ENCODE measurements at regions not wholly inside any gene's neighbourhood (a gene's known extent, or its start where the extent isn't known, plus 50 kb on each side); places are given as distances from the start of the nearest gene placed in this dataset.

DNA sequence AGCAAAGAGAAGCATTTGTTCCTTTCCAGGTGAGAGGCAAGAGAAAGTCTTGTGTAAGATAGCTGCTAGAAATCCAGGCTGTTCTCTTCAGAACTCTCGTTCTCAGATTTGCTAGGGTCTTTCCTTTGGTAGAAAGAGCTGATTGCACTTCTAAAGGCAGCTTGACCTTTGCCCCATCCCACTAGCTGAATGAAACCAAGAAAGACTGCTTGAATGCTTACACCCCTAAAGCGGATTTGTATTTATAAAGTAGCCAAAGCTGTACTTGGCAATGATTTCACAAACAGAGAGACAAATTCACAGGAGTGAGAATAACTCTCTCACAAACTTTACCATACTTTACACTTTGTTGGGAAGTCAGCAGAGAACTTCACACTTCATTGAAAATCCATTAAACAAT, 424.1 kb downstream of the TTLL7 start:
- no peak overlapping the region for H3K4me3 ChIP-seq (ENCODE audit: severe bottlenecking)
- no peak overlapping the region for H3K27ac ChIP-seq (ENCODE audit: poor library complexity, severe bottlenecking)
- no peaks in the 10 kb centered on the region for H3K9me3 ChIP-seq (ENCODE audit: severe bottlenecking)
- ATAC-seq (ENCODE audit: low read depth) (no peak), DNase-seq (ENCODE audit: low spot score) (no peak)
- no peaks in the 10 kb centered on the region for H3K4me1 ChIP-seq (ENCODE audit: insufficient read depth, poor library complexity, severe bottlenecking)
- H3K36me3 ChIP-seq (ENCODE audit: low read depth), result no peaks in the 10 kb centered on the region
- H3K27me3 ChIP-seq (ENCODE audit: insufficient read depth, poor library complexity, severe bottlenecking), result no peaks in the 10 kb centered on the region
- no peak for TF ChIP-seq CTCF (IDR thresholded peaks at IDR 0.05; ENCODE audit: poor library complexity, severe bottlenecking)

DNA sequence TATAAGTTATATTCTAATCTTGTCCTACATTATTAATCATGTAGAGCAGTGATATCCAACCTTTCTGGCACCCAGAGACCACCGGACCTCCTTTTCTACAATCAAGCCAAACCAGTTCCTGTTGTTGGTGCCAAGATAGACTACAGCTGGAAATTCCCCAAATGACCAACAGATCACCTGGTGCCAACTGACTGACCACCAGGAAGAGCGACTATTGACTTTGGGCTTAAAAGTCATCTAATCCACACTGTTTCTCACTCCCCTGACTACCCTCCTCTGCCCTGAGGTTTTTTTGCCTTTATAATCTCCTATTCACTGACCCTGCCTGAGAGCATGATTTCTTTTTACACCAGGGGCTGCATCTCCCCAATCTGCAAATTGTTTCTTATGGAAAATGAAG, 425.2 kb downstream of the TTLL7 start:
- Histone ChIP-seq H3K4me1 (ENCODE audit: insufficient read depth, poor library complexity, severe bottlenecking) (no peaks in the 10 kb centered on the region), H3K36me3 (ENCODE audit: low read depth) (no peaks in the 10 kb centered on the region), H3K9me3 (ENCODE audit: severe bottlenecking) (no peaks in the 10 kb centered on the region), H3K27ac (ENCODE audit: poor library complexity, severe bottlenecking) (no peak overlapping the region), H3K27me3 (ENCODE audit: insufficient read depth, poor library complexity, severe bottlenecking) (no peaks in the 10 kb centered on the region), H3K4me3 (ENCODE audit: severe bottlenecking) (no peak overlapping the region)
- ATAC-seq (ENCODE audit: low read depth) (no peak), DNase-seq (ENCODE audit: low spot score) (no peak)
- no peak for TF ChIP-seq CTCF (IDR thresholded peaks at IDR 0.05; ENCODE audit: poor library complexity, severe bottlenecking)

DNA sequence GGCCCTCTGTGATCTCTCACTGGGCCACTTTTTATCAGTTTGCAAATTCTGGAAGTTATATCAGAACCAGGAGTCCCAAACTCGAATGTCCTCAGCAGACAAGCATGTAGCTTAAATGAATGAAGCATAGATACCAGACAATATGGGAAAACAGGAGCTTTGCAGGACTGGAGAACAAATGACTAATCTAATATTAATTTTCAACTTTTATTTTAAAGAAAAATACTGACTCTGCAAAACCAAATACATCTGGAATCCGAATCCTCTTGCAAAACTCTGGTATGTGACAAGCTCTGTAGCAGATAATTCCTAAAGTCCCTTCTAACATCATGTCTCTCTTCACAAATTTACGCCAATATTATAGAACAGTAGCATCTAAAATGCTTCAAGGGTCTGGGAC, 427.4 kb downstream of the TTLL7 start:
- DNase-seq (ENCODE audit: low spot score), result no peak
- Histone ChIP-seq H3K9me3 (ENCODE audit: severe bottlenecking) (no peaks in the 10 kb centered on the region), H3K27me3 (ENCODE audit: insufficient read depth, poor library complexity, severe bottlenecking) (no peaks in the 10 kb centered on the region), H3K27ac (ENCODE audit: poor library complexity, severe bottlenecking) (no peak overlapping the region), H3K36me3 (ENCODE audit: low read depth) (no peaks in the 10 kb centered on the region), H3K4me3 (ENCODE audit: severe bottlenecking) (no peak overlapping the region), H3K4me1 (ENCODE audit: insufficient read depth, poor library complexity, severe bottlenecking) (no peaks in the 10 kb centered on the region)
- no peak for ATAC-seq (ENCODE audit: low read depth)
- no peak for TF ChIP-seq CTCF (IDR thresholded peaks at IDR 0.05; ENCODE audit: poor library complexity, severe bottlenecking)

DNA sequence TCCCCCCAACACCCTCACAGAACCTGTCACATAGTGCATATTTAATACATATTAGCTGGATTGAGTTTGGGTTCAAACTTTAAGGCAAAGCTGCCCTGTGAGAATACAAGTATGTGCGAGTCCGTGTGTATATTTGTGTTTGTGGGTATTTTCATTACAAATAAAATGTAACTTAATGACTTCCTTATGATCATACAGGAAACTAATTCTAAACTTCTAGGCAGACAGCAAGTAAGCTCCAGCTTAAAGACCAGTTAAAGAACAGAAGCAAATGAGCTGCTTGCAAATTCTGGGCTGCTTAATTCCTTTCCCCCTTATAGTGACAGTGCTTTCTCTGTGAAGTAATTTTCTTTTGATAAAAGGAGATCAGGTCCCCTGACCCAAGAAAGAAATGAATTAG, 437.6 kb downstream of the TTLL7 start:
- DNase-seq (ENCODE audit: low spot score) (no peak), ATAC-seq (ENCODE audit: low read depth) (no peak)
- no peaks in the 10 kb centered on the region for H3K9me3 ChIP-seq (ENCODE audit: severe bottlenecking)

More for the DNA sequence above, 437.6 kb downstream of the TTLL7 start:
- TF ChIP-seq CTCF (IDR thresholded peaks at IDR 0.05; ENCODE audit: poor library complexity, severe bottlenecking), result no peak
- Histone ChIP-seq H3K27me3 (ENCODE audit: insufficient read depth, poor library complexity, severe bottlenecking) (no peaks in the 10 kb centered on the region), H3K4me3 (ENCODE audit: severe bottlenecking) (no peak overlapping the region), H3K36me3 (ENCODE audit: low read depth) (no peaks in the 10 kb centered on the region), H3K27ac (ENCODE audit: poor library complexity, severe bottlenecking) (no peak overlapping the region), H3K4me1 (ENCODE audit: insufficient read depth, poor library complexity, severe bottlenecking) (no peaks in the 10 kb centered on the region)
